Smooth muscle cell (in vitro differentiated cells): ENCODE measurements at regions not wholly inside any gene's neighbourhood (a gene's known extent, or its start where the extent isn't known, plus 50 kb on each side); places are given as distances from the start of the nearest gene placed in this dataset.

Experiments
- DNase-seq: peaks from one replicate; lab custom pipeline; 2025; ENCODE audit not compliant: unreplicated experiment; lab: John Stamatoyannopoulos, UW
- H2AFZ ChIP-seq: fragments of 200-600 bp; sonication (generic); 2 replicates; pipeline ENCODE4 v1.6.0; 2016; ENCODE audit warnings: antibody characterized with exemption, low read depth, mild to moderate bottlenecking
- H3F3A ChIP-seq: fragments of 200-600 bp; sonication (generic); 2 replicates; pipeline ENCODE4 v1.6.0; 2017; ENCODE audit warnings: antibody characterized with exemption, low read depth
- H3K27ac ChIP-seq: fragments of 200-600 bp; sonication (generic); 2 replicates; pipeline ENCODE4 v1.5.1; 2016; ENCODE audit warnings: low read depth, mild to moderate bottlenecking
- H3K27me3 ChIP-seq: fragments of 200-600 bp; sonication (generic); 2 replicates; pipeline ENCODE4 v1.6.1; 2016; ENCODE audit warnings: low read depth, mild to moderate bottlenecking
- H3K36me3 ChIP-seq: fragments of 200-600 bp; sonication (generic); 2 replicates; pipeline ENCODE4 v1.5.1; 2016; ENCODE audit warnings: low read depth
- H3K4me1 ChIP-seq: fragments of 200-600 bp; sonication (generic); 2 replicates; pipeline ENCODE4 v1.5.1; 2016; ENCODE audit warnings: low read depth
- H3K4me2 ChIP-seq: fragments of 200-600 bp; sonication (generic); 2 replicates; pipeline ENCODE4 v1.6.0; 2016; ENCODE audit warnings: mild to moderate bottlenecking
- H3K4me3 ChIP-seq: fragments of 200-600 bp; sonication (generic); 2 replicates; pipeline ENCODE4 v1.5.1; 2016; ENCODE audit warnings: mild to moderate bottlenecking
- H3K79me2 ChIP-seq: fragments of 200-600 bp; sonication (generic); 2 replicates; pipeline ENCODE4 v1.6.0; 2016; ENCODE audit warnings: low read depth, mild to moderate bottlenecking
- H3K9ac ChIP-seq: fragments of 200-600 bp; sonication (generic); 2 replicates; pipeline ENCODE4 v1.6.0; 2016; ENCODE audit warnings: low read depth
- H3K9me3 ChIP-seq: fragments of 200-600 bp; sonication (generic); replicated peaks from 2 replicates; pipeline ENCODE4 v1.5.1; 2016; ENCODE audit warnings: low read depth
- H4K20me1 ChIP-seq: fragments of 200-600 bp; sonication (generic); 2 replicates; pipeline ENCODE4 v1.6.0; 2016; ENCODE audit warnings: low read depth
- WGBS: methylation state at CpG from one replicate; pipeline ENCODE4 v1.1.7; 2016; ENCODE audit warnings: low lambda C conversion rate; 5-methylcytosine and 5-hydroxymethylcytosine counted together
- TF ChIP-seq, protein P1 (sequence below): fragments of 200-600 bp; sonication (generic); IDR thresholded peaks from 2 replicates; pipeline ENCODE4 v1.5.1; 2017; ENCODE audit warnings: borderline replicate concordance, mild to moderate bottlenecking, antibody characterized with exemption; ENCODE audit not compliant: insufficient read depth, poor library complexity, severe bottlenecking

DNA sequence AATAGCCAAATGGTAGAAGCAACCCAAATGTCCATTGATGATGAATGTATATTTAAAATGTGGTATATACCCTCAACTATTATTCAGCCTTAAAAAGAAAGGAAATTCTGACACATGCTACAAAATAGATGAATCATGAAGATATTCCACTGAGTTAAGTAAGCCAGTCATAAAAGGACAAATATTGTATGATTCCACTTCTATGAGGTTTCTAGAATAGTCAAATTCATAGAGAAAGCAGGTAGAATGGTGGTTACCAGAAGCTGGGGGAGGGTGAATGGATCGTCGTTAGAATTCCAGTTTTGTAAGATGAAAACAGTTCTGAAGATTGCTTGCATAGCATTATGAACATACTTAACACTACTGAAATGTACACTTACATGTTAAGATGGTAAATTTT lies 214.3 kb upstream of the MYLIP start:
- 96% methylated on average over 2 of the region's 2 CpGs for WGBS

DNA sequence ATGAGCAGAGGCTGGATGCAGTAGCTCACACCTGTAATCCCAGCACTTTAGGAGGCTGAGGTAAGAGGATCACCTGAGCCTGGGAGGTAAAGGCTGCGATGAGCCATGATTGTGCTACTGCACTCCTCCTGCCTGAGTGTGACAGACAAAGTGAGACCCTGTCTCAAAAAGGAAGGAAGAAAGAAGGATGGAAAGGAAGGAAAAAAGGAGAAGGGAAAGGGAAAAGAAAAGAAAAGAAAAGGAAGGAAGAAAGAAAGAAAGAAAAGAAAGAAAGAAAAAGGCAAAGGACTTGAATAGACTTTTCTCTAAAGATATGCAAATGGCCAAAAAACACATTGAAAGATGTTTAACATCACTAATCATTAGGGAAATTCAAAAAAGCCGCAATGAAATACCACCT lies 215.3 kb upstream of the MYLIP start:
- 92% methylated on average over 2 of the region's 2 CpGs for WGBS
- Histone ChIP-seq H3K27me3 (no peaks in the 10 kb centered on the region), H4K20me1 (no peaks in the 10 kb centered on the region), H3K27ac (no peak overlapping the region), H3K9me3 (no peaks in the 10 kb centered on the region), H2AFZ (no peak overlapping the region), H3K4me2 (no peak overlapping the region), H3F3A (no peaks in the 10 kb centered on the region), H3K4me3 (no peak overlapping the region), H3K36me3 (no peaks in the 10 kb centered on the region), H3K4me1 (no peaks in the 10 kb centered on the region), H3K79me2 (no peaks in the 10 kb centered on the region), H3K9ac (no peak overlapping the region)
- no peak for DNase-seq
- TF ChIP-seq, protein P1, sequence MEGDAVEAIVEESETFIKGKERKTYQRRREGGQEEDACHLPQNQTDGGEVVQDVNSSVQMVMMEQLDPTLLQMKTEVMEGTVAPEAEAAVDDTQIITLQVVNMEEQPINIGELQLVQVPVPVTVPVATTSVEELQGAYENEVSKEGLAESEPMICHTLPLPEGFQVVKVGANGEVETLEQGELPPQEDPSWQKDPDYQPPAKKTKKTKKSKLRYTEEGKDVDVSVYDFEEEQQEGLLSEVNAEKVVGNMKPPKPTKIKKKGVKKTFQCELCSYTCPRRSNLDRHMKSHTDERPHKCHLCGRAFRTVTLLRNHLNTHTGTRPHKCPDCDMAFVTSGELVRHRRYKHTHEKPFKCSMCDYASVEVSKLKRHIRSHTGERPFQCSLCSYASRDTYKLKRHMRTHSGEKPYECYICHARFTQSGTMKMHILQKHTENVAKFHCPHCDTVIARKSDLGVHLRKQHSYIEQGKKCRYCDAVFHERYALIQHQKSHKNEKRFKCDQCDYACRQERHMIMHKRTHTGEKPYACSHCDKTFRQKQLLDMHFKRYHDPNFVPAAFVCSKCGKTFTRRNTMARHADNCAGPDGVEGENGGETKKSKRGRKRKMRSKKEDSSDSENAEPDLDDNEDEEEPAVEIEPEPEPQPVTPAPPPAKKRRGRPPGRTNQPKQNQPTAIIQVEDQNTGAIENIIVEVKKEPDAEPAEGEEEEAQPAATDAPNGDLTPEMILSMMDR: no peak

More for the DNA sequence above, 214.3 kb upstream of the MYLIP start:
- Histone ChIP-seq H3K4me1 (no peaks in the 10 kb centered on the region), H3K4me2 (no peak overlapping the region), H3K4me3 (no peak overlapping the region), H3K36me3 (no peaks in the 10 kb centered on the region), H3K9me3 (no peaks in the 10 kb centered on the region), H3K27me3 (no peaks in the 10 kb centered on the region), H3F3A (no peaks in the 10 kb centered on the region), H3K9ac (no peak overlapping the region), H2AFZ (no peak overlapping the region), H3K79me2 (no peaks in the 10 kb centered on the region), H4K20me1 (no peaks in the 10 kb centered on the region), H3K27ac (no peak overlapping the region)
- TF ChIP-seq, protein P1: no peak
- DNase-seq: no peak

DNA sequence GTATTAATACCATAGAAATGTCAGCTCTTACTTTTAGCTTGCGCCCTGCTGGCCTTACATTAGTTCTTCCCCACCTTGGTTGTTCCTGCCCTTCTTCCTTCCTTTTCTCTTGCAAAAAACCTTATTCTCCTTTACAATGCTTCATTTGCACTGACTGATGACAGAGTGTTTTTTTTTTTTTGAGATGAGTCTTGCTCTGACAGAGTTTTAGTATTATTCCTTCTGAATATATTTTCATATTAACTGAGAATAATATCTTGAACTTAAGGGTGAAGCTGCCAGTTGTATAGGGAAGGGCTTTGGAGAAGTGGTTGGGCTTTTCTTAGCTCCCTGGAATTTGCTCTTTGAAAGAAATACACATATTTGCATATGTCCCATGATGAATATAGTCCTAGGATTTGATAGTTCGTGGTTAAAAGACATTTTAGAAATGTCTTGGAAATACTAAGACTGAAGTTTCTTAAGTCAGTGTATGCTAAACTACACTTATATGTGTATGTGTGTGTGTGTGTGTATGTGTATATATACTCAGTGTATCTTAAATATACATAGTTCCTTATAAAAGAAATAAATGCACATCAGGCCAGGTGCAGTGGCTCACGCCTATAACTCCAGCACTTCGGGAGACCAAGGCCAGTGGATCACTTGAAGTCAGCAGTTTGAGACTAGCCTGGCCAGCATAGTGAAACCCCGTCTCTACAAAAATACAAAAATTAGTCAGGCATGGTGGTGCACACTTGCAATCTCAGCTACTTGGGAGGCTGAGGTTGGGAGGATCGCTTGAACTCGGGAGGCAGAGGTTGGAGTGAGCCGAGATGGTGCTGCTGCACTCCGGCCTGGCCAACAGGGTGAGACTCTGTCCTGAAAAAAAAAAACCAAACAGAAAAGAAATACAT lies 216.1 kb upstream of the MYLIP start:
- H3K9ac ChIP-seq: no peak overlapping the region

More for the DNA sequence above, 216.1 kb upstream of the MYLIP start:
- H3K9me3 ChIP-seq: no peaks in the 10 kb centered on the region
- peak overlapping the region; percentile 8 for H3K4me2 ChIP-seq
- peaks cover 6% of the 10 kb centered on the region for H3K4me1 ChIP-seq
- TF ChIP-seq, protein P1: no peak
- H3F3A ChIP-seq: peaks cover 2% of the 10 kb centered on the region
- H3K79me2 ChIP-seq: no peaks in the 10 kb centered on the region
- no peak for DNase-seq
- no peaks in the 10 kb centered on the region for H4K20me1 ChIP-seq
- H3K27ac ChIP-seq: no peak overlapping the region
- no peaks in the 10 kb centered on the region for H3K36me3 ChIP-seq
- no peaks in the 10 kb centered on the region for H3K27me3 ChIP-seq
- no peak overlapping the region for H2AFZ ChIP-seq
- 88% methylated on average over 9 of the region's 9 CpGs for WGBS
- H3K4me3 ChIP-seq: no peak overlapping the region
